ENCODE measurements at regions not wholly inside any gene's neighbourhood (a gene's known extent, or its start where the extent isn't known, plus 50 kb on each side); places are given as distances from the start of the nearest gene placed in this dataset.

DNA sequence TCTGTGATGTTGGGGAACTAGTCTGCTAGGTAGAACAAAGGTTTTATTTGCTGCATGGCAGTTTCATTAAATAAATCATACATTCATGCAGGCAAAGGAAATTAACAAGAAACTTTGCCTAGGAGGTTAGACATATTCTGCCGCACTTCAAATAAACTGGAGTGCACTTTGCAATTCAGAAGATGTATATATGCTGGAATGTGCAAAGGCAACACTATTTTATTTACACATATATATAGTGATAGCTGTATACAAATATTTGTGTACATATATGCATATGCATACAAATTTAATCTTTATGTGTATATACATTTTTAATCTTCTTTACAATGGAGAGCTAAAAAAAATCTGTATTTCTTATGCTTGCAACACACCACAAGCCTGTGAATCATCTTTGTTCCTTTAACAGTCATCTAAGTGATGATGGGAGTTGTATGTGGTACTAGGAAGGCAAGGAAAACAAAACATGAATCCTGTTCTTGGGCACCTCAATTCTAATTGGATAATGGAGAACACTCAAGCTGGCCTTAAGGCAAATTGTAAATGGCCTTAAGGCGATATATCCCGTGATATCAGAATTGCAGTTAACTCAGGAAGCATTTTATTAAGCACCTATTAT, 605.8 kb upstream of the CAMK1G start:
- no TSS peak for BruUV-seq (replicated peaks)
- intact Hi-C loops (cut with micrococcal nuclease; ENCODE audit: unreplicated experiment) (no loop called here), in situ Hi-C loops (cut with HindIII; ENCODE audit: low pct_unique_long_range_greater_than_20kb, low sequenced_read_pairs) (no loop called here)
- DNase-seq (ENCODE audit: low read depth, low spot score) (no peak), ATAC-seq (no peak)
- no peak overlapping the region for H3K4me3 ChIP-seq (ENCODE audit: low read depth in 2 of 2, low read length in 2 of 2)
- H3K27ac ChIP-seq (ENCODE audit: low read length), result no peak overlapping the region
- TF ChIP-seq TCF7L2 (IDR thresholded peaks at IDR 0.05; ENCODE audit: low read depth, low read length), result no peak
- no peaks in the 10 kb centered on the region for H3K36me3 ChIP-seq (ENCODE audit: control insufficient read depth, insufficient read depth, low read length)
- POLR2A ChIA-PET, result no interaction called here
- H3K9me3 ChIP-seq (ENCODE audit: control insufficient read depth, insufficient read depth, low read depth, low read length), result no peaks in the 10 kb centered on the region
- no peaks in the 10 kb centered on the region for H3K4me1 ChIP-seq (ENCODE audit: control insufficient read depth, insufficient read depth, low read length)
- CTCF ChIA-PET, result no interaction called here
- no peaks in the 10 kb centered on the region for H3K27me3 ChIP-seq (ENCODE audit: control insufficient read depth, insufficient read depth, low read length)

DNA sequence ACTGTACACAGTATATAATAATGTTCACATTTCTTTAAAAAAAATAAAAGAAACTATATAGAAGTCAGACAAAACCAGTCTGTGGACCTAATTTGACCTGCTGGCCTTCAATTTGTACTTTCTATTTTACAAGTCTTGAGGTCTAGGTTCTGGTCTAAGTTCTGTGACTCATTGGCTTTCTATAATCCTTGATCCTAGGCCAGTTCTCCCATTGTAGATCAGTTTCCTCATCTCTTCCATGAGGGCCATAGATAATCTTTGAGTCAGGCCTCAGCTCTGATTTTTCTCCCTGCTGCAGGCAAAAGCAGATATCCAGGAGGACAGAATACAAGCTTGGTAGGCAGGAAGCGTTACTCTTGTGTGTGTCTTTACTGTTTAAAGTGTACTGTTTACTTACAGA, 603.7 kb upstream of the CAMK1G start:
- H3K4me1 ChIP-seq (ENCODE audit: control insufficient read depth, insufficient read depth, low read length), result no peaks in the 10 kb centered on the region
- H3K27ac ChIP-seq (ENCODE audit: low read length), result no peak overlapping the region
- no peaks in the 10 kb centered on the region for H3K27me3 ChIP-seq (ENCODE audit: control insufficient read depth, insufficient read depth, low read length)
- POLR2A ChIA-PET, result no interaction called here
- intact Hi-C loops (cut with micrococcal nuclease; ENCODE audit: unreplicated experiment), result no loop called here
- H3K4me3 ChIP-seq (ENCODE audit: low read depth in 2 of 2, low read length in 2 of 2), result no peak overlapping the region
- in situ Hi-C loops (cut with HindIII; ENCODE audit: low pct_unique_long_range_greater_than_20kb, low sequenced_read_pairs), result no loop called here
- no TSS peak for BruUV-seq (replicated peaks)
- no peaks in the 10 kb centered on the region for H3K36me3 ChIP-seq (ENCODE audit: control insufficient read depth, insufficient read depth, low read length)
- no peak for DNase-seq (ENCODE audit: low read depth, low spot score)
- TF ChIP-seq TCF7L2 (IDR thresholded peaks at IDR 0.05; ENCODE audit: low read depth, low read length), result no peak
- TF ChIP-seq, protein P1, sequence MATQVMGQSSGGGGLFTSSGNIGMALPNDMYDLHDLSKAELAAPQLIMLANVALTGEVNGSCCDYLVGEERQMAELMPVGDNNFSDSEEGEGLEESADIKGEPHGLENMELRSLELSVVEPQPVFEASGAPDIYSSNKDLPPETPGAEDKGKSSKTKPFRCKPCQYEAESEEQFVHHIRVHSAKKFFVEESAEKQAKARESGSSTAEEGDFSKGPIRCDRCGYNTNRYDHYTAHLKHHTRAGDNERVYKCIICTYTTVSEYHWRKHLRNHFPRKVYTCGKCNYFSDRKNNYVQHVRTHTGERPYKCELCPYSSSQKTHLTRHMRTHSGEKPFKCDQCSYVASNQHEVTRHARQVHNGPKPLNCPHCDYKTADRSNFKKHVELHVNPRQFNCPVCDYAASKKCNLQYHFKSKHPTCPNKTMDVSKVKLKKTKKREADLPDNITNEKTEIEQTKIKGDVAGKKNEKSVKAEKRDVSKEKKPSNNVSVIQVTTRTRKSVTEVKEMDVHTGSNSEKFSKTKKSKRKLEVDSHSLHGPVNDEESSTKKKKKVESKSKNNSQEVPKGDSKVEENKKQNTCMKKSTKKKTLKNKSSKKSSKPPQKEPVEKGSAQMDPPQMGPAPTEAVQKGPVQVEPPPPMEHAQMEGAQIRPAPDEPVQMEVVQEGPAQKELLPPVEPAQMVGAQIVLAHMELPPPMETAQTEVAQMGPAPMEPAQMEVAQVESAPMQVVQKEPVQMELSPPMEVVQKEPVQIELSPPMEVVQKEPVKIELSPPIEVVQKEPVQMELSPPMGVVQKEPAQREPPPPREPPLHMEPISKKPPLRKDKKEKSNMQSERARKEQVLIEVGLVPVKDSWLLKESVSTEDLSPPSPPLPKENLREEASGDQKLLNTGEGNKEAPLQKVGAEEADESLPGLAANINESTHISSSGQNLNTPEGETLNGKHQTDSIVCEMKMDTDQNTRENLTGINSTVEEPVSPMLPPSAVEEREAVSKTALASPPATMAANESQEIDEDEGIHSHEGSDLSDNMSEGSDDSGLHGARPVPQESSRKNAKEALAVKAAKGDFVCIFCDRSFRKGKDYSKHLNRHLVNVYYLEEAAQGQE (IDR thresholded peaks at IDR 0.05; ENCODE audit: insufficient read depth in 1 of 2, low read depth in 2 of 2, low read length in 1 of 2), result no peak
- TF ChIP-seq, protein P2, sequence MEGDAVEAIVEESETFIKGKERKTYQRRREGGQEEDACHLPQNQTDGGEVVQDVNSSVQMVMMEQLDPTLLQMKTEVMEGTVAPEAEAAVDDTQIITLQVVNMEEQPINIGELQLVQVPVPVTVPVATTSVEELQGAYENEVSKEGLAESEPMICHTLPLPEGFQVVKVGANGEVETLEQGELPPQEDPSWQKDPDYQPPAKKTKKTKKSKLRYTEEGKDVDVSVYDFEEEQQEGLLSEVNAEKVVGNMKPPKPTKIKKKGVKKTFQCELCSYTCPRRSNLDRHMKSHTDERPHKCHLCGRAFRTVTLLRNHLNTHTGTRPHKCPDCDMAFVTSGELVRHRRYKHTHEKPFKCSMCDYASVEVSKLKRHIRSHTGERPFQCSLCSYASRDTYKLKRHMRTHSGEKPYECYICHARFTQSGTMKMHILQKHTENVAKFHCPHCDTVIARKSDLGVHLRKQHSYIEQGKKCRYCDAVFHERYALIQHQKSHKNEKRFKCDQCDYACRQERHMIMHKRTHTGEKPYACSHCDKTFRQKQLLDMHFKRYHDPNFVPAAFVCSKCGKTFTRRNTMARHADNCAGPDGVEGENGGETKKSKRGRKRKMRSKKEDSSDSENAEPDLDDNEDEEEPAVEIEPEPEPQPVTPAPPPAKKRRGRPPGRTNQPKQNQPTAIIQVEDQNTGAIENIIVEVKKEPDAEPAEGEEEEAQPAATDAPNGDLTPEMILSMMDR (IDR thresholded peaks at IDR 0.05), result no peak
- TF ChIP-seq SIN3A (IDR thresholded peaks at IDR 0.05; ENCODE audit: borderline replicate concordance, insufficient read depth, low read depth, low read length), result no peak
- no peak for TF ChIP-seq POLR2AphosphoS5 (IDR thresholded peaks at IDR 0.05; ENCODE audit: low read depth, low read length)
- CTCF ChIA-PET, result no interaction called here
- no peaks in the 10 kb centered on the region for H3K9me3 ChIP-seq (ENCODE audit: control insufficient read depth, insufficient read depth, low read depth, low read length)
- ATAC-seq, result no peak

DNA sequence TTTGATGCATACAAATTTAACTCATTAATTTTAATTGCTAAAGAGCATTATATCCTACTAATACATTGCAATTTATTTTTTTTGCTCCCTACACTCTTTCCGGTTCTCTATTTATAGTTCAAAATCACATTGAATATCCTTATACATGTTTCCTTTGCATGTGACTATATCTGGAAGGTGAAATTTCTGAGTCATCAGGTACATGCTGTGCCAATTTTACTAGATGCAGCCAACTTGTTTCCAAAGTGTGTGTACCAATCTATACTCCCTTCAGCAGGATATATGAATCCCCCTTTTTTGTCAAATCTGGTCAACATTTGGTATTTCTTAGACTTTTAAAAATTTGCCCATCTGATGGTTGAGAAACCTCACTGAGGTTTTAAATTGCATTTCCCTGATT, 602.9 kb upstream of the CAMK1G start:
- in situ Hi-C loops (cut with HindIII; ENCODE audit: low pct_unique_long_range_greater_than_20kb, low sequenced_read_pairs) (no loop called here), intact Hi-C loops (cut with micrococcal nuclease; ENCODE audit: unreplicated experiment) (no loop called here)
- Histone ChIP-seq H3K27ac (ENCODE audit: low read length) (no peak overlapping the region), H3K4me3 (ENCODE audit: low read depth in 2 of 2, low read length in 2 of 2) (no peak overlapping the region), H3K27me3 (ENCODE audit: control insufficient read depth, insufficient read depth, low read length) (no peaks in the 10 kb centered on the region), H3K9me3 (ENCODE audit: control insufficient read depth, insufficient read depth, low read depth, low read length) (no peaks in the 10 kb centered on the region), H3K4me1 (ENCODE audit: control insufficient read depth, insufficient read depth, low read length) (no peaks in the 10 kb centered on the region), H3K36me3 (ENCODE audit: control insufficient read depth, insufficient read depth, low read length) (no peaks in the 10 kb centered on the region)
- ATAC-seq (no peak), DNase-seq (ENCODE audit: low read depth, low spot score) (no peak)
- POLR2A ChIA-PET, result no interaction called here
- TF ChIP-seq POLR2AphosphoS5 (IDR thresholded peaks at IDR 0.05; ENCODE audit: low read depth, low read length) (no peak), TCF7L2 (IDR thresholded peaks at IDR 0.05; ENCODE audit: low read depth, low read length) (no peak)
- TF ChIP-seq, protein P2 (IDR thresholded peaks at IDR 0.05), result no peak
- CTCF ChIA-PET, result no interaction called here
- no TSS peak for BruUV-seq (replicated peaks)
